ENCODE measurements at regions not wholly inside any gene's neighbourhood (a gene's known extent, or its start where the extent isn't known, plus 50 kb on each side); places are given as distances from the start of the nearest gene placed in this dataset.

GRCh38 chr5:77558266-77558665 is 66.2 kb upstream of the WDR41 start:
- Histone ChIP-seq H3K4me1 (0 out of 2 replicates have a peak, but pooled peaks cover 4% of the 10 kb centered on the region), H3K4me3 (ENCODE audit: low read depth, low read length) (no peak overlapping the region), H3K27me3 (replicated peaks; ENCODE audit: control insufficient read depth, insufficient read depth, low read length) (no peaks in the 10 kb centered on the region; the same call in 1 of the 2 replicates), H3K36me3 (ENCODE audit: control insufficient read depth, insufficient read depth, low read length) (no peaks in the 10 kb centered on the region), H3K9me3 (no peaks in the 10 kb centered on the region)
- no peak for DNase-seq
- BruUV-seq (replicated peaks) = no TSS peak
- Mint-ChIP-seq H3K36me3 (ENCODE audit: insufficient read depth, unreplicated experiment) (no peaks in the 10 kb centered on the region), H3K9me3 (ENCODE audit: unreplicated experiment) (no peaks in the 10 kb centered on the region), H3K27me3 (ENCODE audit: insufficient read depth, unreplicated experiment) (peaks cover 9% of the 10 kb centered on the region), H3K4me1 (ENCODE audit: low read depth, unreplicated experiment) (no peaks in the 10 kb centered on the region), H3K4me3 (ENCODE audit: unreplicated experiment) (no peak overlapping the region), H3K27ac (ENCODE audit: unreplicated experiment) (no peak overlapping the region)
- CTCF ChIA-PET = interaction anchor here (0.9 to 1.4 kb wide), 2 partner anchors 72 to 121 kb away, joined by 3 to 4 read pairs; no protein-coding TSS in a partner anchor
- POLR2A ChIA-PET = no interaction called here
- intact Hi-C loops (cut with micrococcal nuclease; ENCODE audit: unreplicated experiment) = no loop called here
- TF ChIP-seq CTCF (IDR thresholded peaks at IDR 0.05; ENCODE audit: insufficient read depth in 1 of 2, low read depth in 1 of 2, low read length in 1 of 2, severe bottlenecking in 1 of 2, unreplicated experiment in 1 of 2) = no peak

- no peaks in the 10 kb centered on the region for H3K4me1 Mint-ChIP-seq (ENCODE audit: low read depth, unreplicated experiment)
- no peaks in the 10 kb centered on the region for H3K9me3 Mint-ChIP-seq (ENCODE audit: unreplicated experiment)
- H3K27me3 Mint-ChIP-seq (ENCODE audit: insufficient read depth, unreplicated experiment) = peaks cover 15% of the 10 kb centered on the region
- no peak overlapping the region for H3K4me3 Mint-ChIP-seq (ENCODE audit: unreplicated experiment)
- BruUV-seq (replicated peaks) = no TSS peak
- ChIA-PET CTCF (no interaction called here), POLR2A (no interaction called here)
- no peak overlapping the region for H3K4me3 ChIP-seq (ENCODE audit: low read depth, low read length)
- H3K36me3 ChIP-seq (ENCODE audit: control insufficient read depth, insufficient read depth, low read length) = no peaks in the 10 kb centered on the region
- no peak overlapping the region for H3K27ac Mint-ChIP-seq (ENCODE audit: unreplicated experiment)
- no peaks in the 10 kb centered on the region for H3K36me3 Mint-ChIP-seq (ENCODE audit: insufficient read depth, unreplicated experiment)
- DNase-seq = no peak
- intact Hi-C loops (cut with micrococcal nuclease; ENCODE audit: unreplicated experiment) = no loop called here
- no peaks in the 10 kb centered on the region for H3K27me3 ChIP-seq (replicated peaks; ENCODE audit: control insufficient read depth, insufficient read depth, low read length)
- TF ChIP-seq CTCF (IDR thresholded peaks at IDR 0.05; ENCODE audit: insufficient read depth in 1 of 2, low read depth in 1 of 2, low read length in 1 of 2, severe bottlenecking in 1 of 2, unreplicated experiment in 1 of 2) = no peak
- no peaks in the 10 kb centered on the region for H3K4me1 ChIP-seq
- no peaks in the 10 kb centered on the region; the same call in 1 of the 2 replicates for H3K9me3 ChIP-seq
Observed at GRCh38 chr5:77550406-77550805, 58.3 kb upstream of the WDR41 start.

GRCh38 chr5:77545285-77545684 is 53.2 kb upstream of the WDR41 start:
- Mint-ChIP-seq H3K4me3 (ENCODE audit: unreplicated experiment) (no peak overlapping the region), H3K27me3 (ENCODE audit: insufficient read depth, unreplicated experiment) (peaks cover 9% of the 10 kb centered on the region), H3K36me3 (ENCODE audit: insufficient read depth, unreplicated experiment) (no peaks in the 10 kb centered on the region), H3K27ac (ENCODE audit: unreplicated experiment) (no peak overlapping the region), H3K9me3 (ENCODE audit: unreplicated experiment) (no peaks in the 10 kb centered on the region), H3K4me1 (ENCODE audit: low read depth, unreplicated experiment) (no peaks in the 10 kb centered on the region)
- intact Hi-C loops (cut with micrococcal nuclease; ENCODE audit: unreplicated experiment) = no loop called here
- H3K4me1 ChIP-seq = no peaks in the 10 kb centered on the region
- no TSS peak for BruUV-seq (replicated peaks)
- TF ChIP-seq CTCF (IDR thresholded peaks at IDR 0.05; ENCODE audit: insufficient read depth in 1 of 2, low read depth in 1 of 2, low read length in 1 of 2, severe bottlenecking in 1 of 2, unreplicated experiment in 1 of 2) = no peak
- H3K9me3 ChIP-seq = no peaks in the 10 kb centered on the region; the same call in 1 of the 2 replicates
- CTCF ChIA-PET = no interaction called here
- H3K36me3 ChIP-seq (ENCODE audit: control insufficient read depth, insufficient read depth, low read length) = no peaks in the 10 kb centered on the region
- H3K4me3 ChIP-seq (ENCODE audit: low read depth, low read length) = no peak overlapping the region
- DNase-seq = no peak
- POLR2A ChIA-PET = no interaction called here
- no peaks in the 10 kb centered on the region for H3K27me3 ChIP-seq (replicated peaks; ENCODE audit: control insufficient read depth, insufficient read depth, low read length)
